A549 (cell line): ENCODE measurements at regions not wholly inside any gene's neighbourhood (a gene's known extent, or its start where the extent isn't known, plus 50 kb on each side); places are given as distances from the start of the nearest gene placed in this dataset.

Source experiments
- ATAC-seq, 2 experiments: fragments of 200-7000 bp in 1 of 2; fragments of >200 bp in 1 of 2; cut with Nextera tagmentation in 1 of 2; cut with Tn5 transposase in 1 of 2; 3 replicates each; pipeline versions ENCODE4 v1.8.0 to v1.9.1; 2018 to 2020; ENCODE audit warnings: mild to moderate bottlenecking in 1 of 2, moderate library complexity in 1 of 2
- CTCF ChIA-PET: fragments of 300-600 bp; sonication (Branson Sonifier 250); formaldehyde crosslinking; extraction: SDS; loops from one replicate; lab custom pipeline; 2021; ENCODE audit warnings: antibody characterized with exemption, inconsistent platforms; lab: Yijun Ruan, JAX
- POLR2A ChIA-PET: fragments of 350-600 bp; formaldehyde crosslinking; extraction: SDS; loops from one replicate; lab custom pipeline; 2021; ENCODE audit warnings: antibody characterized with exemption, inconsistent platforms; lab: Yijun Ruan, JAX
- DNase-seq, 2 experiments: peaks; one replicate each; pipeline versions ENCODE4 v3.0.0 to v3.0.0-alpha.2; 2011 to 2016; ENCODE audit warnings: low read depth in 1 of 2, low spot score in 1 of 2
- FAIRE-seq: peaks from 2 replicates; lab custom pipeline; 2011; peaks lifted over from hg19 to GRCh38; lab: Jason Lieb, UNC
- H3K27ac ChIP-seq, 2 experiments: fragments of >200 bp; sonication (Bioruptor Twin); formaldehyde crosslinking; 3 replicates each; pipeline ENCODE4 v1.5.1; 2016 to 2017
- H3K4me1 ChIP-seq: fragments of >200 bp; sonication (Bioruptor Twin); formaldehyde crosslinking; 3 replicates; pipeline ENCODE4 v1.6.1; 2016
- H3K4me2 ChIP-seq: fragments of >200 bp; sonication (Bioruptor Twin); formaldehyde crosslinking; 3 replicates; pipeline ENCODE4 v1.6.1; 2016
- H3K4me3 ChIP-seq: fragments of >200 bp; sonication (Bioruptor Twin); formaldehyde crosslinking; 3 replicates; pipeline ENCODE4 v1.5.1; 2016
- H3K9me3 ChIP-seq: fragments of >200 bp; sonication (Bioruptor Twin); formaldehyde crosslinking; 3 replicates; pipeline ENCODE4 v1.6.1; 2016
- ATOH8 ChIP-seq: fragments of 250-450 bp; sonication (Bioruptor Pico); IDR thresholded peaks from 2 replicates; pipeline ENCODE4 v1.5.0; 2020; ENCODE audit warnings: low read depth, mild to moderate bottlenecking, moderate library complexity
- BHLHE40 ChIP-seq: IDR thresholded peaks from 2 replicates; pipeline ENCODE4 v1.6.1; 2012; ENCODE audit warnings: low read depth, low read length, inconsistent platforms
- CBX2 ChIP-seq: fragments of 200-600 bp; sonication (generic); IDR thresholded peaks from 2 replicates; pipeline ENCODE4 v1.6.1; 2016; ENCODE audit warnings: low read depth, mild to moderate bottlenecking, borderline replicate concordance
- CEBPB ChIP-seq, 2 experiments: fragments of >200 bp in 1 of 2; sonication (Bioruptor Twin) in 1 of 2; formaldehyde crosslinking in 1 of 2; IDR thresholded peaks; 2 replicates each; pipeline ENCODE4 v1.6.1; 2012 to 2016
- CHD2 ChIP-seq: fragments of 150-350 bp; IDR thresholded peaks from 2 replicates; pipeline ENCODE4 v1.6.1; 2014; ENCODE audit warnings: low read length; ENCODE audit not compliant: partially characterized antibody
- CHD4 ChIP-seq: fragments of 200-600 bp; sonication (generic); IDR thresholded peaks from 2 replicates; pipeline ENCODE4 v1.6.1; 2016; ENCODE audit warnings: antibody characterized with exemption, mild to moderate bottlenecking, borderline replicate concordance
- CTCF ChIP-seq: fragments of >200 bp; sonication (Bioruptor Twin); formaldehyde crosslinking; IDR thresholded peaks from 3 replicates; pipeline ENCODE4 v1.5.1; 2016
- E2F6 ChIP-seq: IDR thresholded peaks from 2 replicates; pipeline ENCODE4 v1.6.1; 2012; ENCODE audit warnings: low read depth, borderline replicate concordance
- EP300 ChIP-seq, 2 experiments: fragments of >200 bp; sonication (Bioruptor Twin); formaldehyde crosslinking; IDR thresholded peaks; 2 replicates in 1 of 2; 3 replicates in 1 of 2; pipeline ENCODE4 v1.6.1; 2016 to 2017
- FOXS1 ChIP-seq: fragments of 250-450 bp; sonication (Bioruptor Pico); IDR thresholded peaks from 2 replicates; pipeline ENCODE4 v1.5.0; 2020; ENCODE audit warnings: mild to moderate bottlenecking, moderate library complexity
- GATA3 ChIP-seq: IDR thresholded peaks from 2 replicates; pipeline ENCODE4 v1.6.1; 2012; ENCODE audit warnings: borderline replicate concordance
- HES2 ChIP-seq: fragments of >200 bp; sonication (Bioruptor Twin); formaldehyde crosslinking; IDR thresholded peaks from 2 replicates; pipeline ENCODE4 v1.6.1; 2016
- HEYL ChIP-seq: fragments of 250-450 bp; sonication (Bioruptor Pico); IDR thresholded peaks from 2 replicates; pipeline ENCODE4 v1.8.0; 2021; ENCODE audit warnings: mild to moderate bottlenecking, moderate library complexity
- HOXA7 ChIP-seq: fragments of 250-450 bp; sonication (Bioruptor Pico); IDR thresholded peaks from 2 replicates; pipeline ENCODE4 v1.5.0; 2020; ENCODE audit warnings: mild to moderate bottlenecking, moderate library complexity
- JUN ChIP-seq, 2 experiments: fragments of >200 bp; sonication (Bioruptor Twin); formaldehyde crosslinking; IDR thresholded peaks; 2 replicates in 1 of 2; 3 replicates in 1 of 2; pipeline ENCODE4 v1.6.1; 2016 to 2017
- JUNB ChIP-seq: fragments of >200 bp; sonication (Bioruptor Twin); formaldehyde crosslinking; IDR thresholded peaks from 2 replicates; pipeline ENCODE4 v1.6.1; 2016
- KDM1A ChIP-seq: fragments of 200-600 bp; sonication (generic); IDR thresholded peaks from 2 replicates; pipeline ENCODE4 v1.6.1; 2016; ENCODE audit warnings: low read depth, mild to moderate bottlenecking
- KDM5A ChIP-seq: fragments of 200-600 bp; sonication (generic); IDR thresholded peaks from 2 replicates; pipeline ENCODE4 v1.6.1; 2016; ENCODE audit warnings: antibody characterized with exemption, mild to moderate bottlenecking
- MAX ChIP-seq: IDR thresholded peaks from 2 replicates; pipeline ENCODE4 v1.6.1; 2012
- MYC ChIP-seq: IDR thresholded peaks from 2 replicates; pipeline ENCODE4 v1.6.1; 2012; ENCODE audit warnings: mild to moderate bottlenecking, inconsistent platforms, low read length, improper control_type of control experiment, borderline replicate concordance
- NR3C1 ChIP-seq: fragments of >200 bp; sonication (Bioruptor Twin); formaldehyde crosslinking; IDR thresholded peaks from 3 replicates; pipeline ENCODE4 v1.6.1; 2017
- PBX3 ChIP-seq: IDR thresholded peaks from 2 replicates; pipeline ENCODE4 v1.6.1; 2012
- PHF8 ChIP-seq: fragments of 200-600 bp; sonication (generic); IDR thresholded peaks from 2 replicates; pipeline ENCODE4 v1.6.1; 2016; ENCODE audit warnings: low read depth, mild to moderate bottlenecking, antibody characterized with exemption, moderate library complexity, borderline replicate concordance
- RARB ChIP-seq: fragments of 250-450 bp; sonication (Bioruptor Pico); IDR thresholded peaks from 2 replicates; pipeline ENCODE4 v1.8.0; 2021; ENCODE audit warnings: mild to moderate bottlenecking, moderate library complexity
- RCOR1 ChIP-seq: fragments of 150-350 bp; IDR thresholded peaks from 2 replicates; pipeline ENCODE4 v1.6.1; 2014; ENCODE audit warnings: antibody characterized with exemption, low read length, low read depth
- TP53 ChIP-seq: fragments of 250-450 bp; sonication (Bioruptor Pico); IDR thresholded peaks from 2 replicates; pipeline ENCODE4 v1.5.0; 2021; ENCODE audit warnings: mild to moderate bottlenecking, moderate library complexity
- ZC3H11A ChIP-seq: fragments of 450-650 bp; IDR thresholded peaks from 2 replicates; pipeline ENCODE4 v1.6.1; 2014; ENCODE audit warnings: antibody characterized with exemption, mild to moderate bottlenecking
- ZFP36 ChIP-seq: fragments of 450-650 bp; IDR thresholded peaks from 2 replicates; pipeline ENCODE4 v1.6.1; 2014; ENCODE audit warnings: borderline replicate concordance; ENCODE audit not compliant: partially characterized antibody
- ZNF302 ChIP-seq: fragments of 250-450 bp; sonication (Bioruptor Pico); IDR thresholded peaks from 2 replicates; pipeline ENCODE4 v1.9.0; 2021; ENCODE audit warnings: inconsistent platforms, mild to moderate bottlenecking, moderate library complexity
- ZSCAN20 ChIP-seq: fragments of 250-450 bp; sonication (Bioruptor Pico); IDR thresholded peaks from 2 replicates; pipeline ENCODE4 v1.8.0; 2022; ENCODE audit warnings: mild to moderate bottlenecking, moderate library complexity
- WGBS: methylation state at CpG from one replicate; pipeline ENCODE4 v1.1.6; 2017; ENCODE audit errors: missing lambda C conversion rate; 5-methylcytosine and 5-hydroxymethylcytosine counted together

- POLR2A ChIA-PET: no interaction called here
- no peak overlapping the region for H3K4me3 ChIP-seq
- H3K4me2 ChIP-seq: no peak overlapping the region
- DNase-seq: no peak
- TF ChIP-seq JUN (IDR thresholded peaks at IDR 0.05) (no peak), HEYL (CRISPR knock-in tag) (no peak)
- TF ChIP-seq, all 56 proteins: peak for 0
- CTCF ChIA-PET: no interaction called here
- 90% methylated on average over 5 of the region's 5 CpGs for WGBS
- no peak for FAIRE-seq
- H3K27ac ChIP-seq: no peak overlapping the region
- H3K4me1 ChIP-seq: no peaks in the 10 kb centered on the region
- no peak for ATAC-seq
- H3K9me3 ChIP-seq: no peaks in the 10 kb centered on the region
These were observed 2075.3 kb downstream of the PCDH9 start for GRCh38 chr13:65154661-65155447.

GRCh38 chr13:65149687-65150086 is 2080.4 kb downstream of the PCDH9 start:
- CTCF ChIA-PET: no interaction called here
- Histone ChIP-seq H3K9me3 (no peaks in the 10 kb centered on the region), H3K27ac (no peak overlapping the region), H3K4me2 (no peak overlapping the region), H3K4me3 (no peak overlapping the region)
- POLR2A ChIA-PET: no interaction called here
- FAIRE-seq (no peak), ATAC-seq (no peak)
- TF ChIP-seq ZC3H11A (no peak), RARB (no peak), ZFP36 (no peak), ATOH8 (CRISPR knock-in tag) (no peak), ZSCAN20 (no peak), HES2 (no peak), ZNF302 (no peak), PHF8 (no peak), JUNB (no peak), MAX (no peak), CBX2 (no peak), HEYL (CRISPR knock-in tag) (no peak), CTCF (no peak), HOXA7 (CRISPR knock-in tag) (no peak), E2F6 (no peak), KDM5A (no peak), CHD4 (no peak), MYC (no peak), GATA3 (no peak)
- TF ChIP-seq, all 56 proteins: peak for 0
- no peaks in the 10 kb centered on the region for H3K4me1 ChIP-seq
- WGBS: 91% methylated on average over 7 of the region's 37 CpGs
- no peak for DNase-seq

GRCh38 chr13:65143920-65144319 is 2086.2 kb downstream of the PCDH9 start:
- ChIA-PET POLR2A (no interaction called here), CTCF (no interaction called here)
- H3K4me2 ChIP-seq: no peak overlapping the region
- H3K27ac ChIP-seq: no peak overlapping the region
- ATAC-seq (no peak), FAIRE-seq (no peak), DNase-seq (no peak)
- no peaks in the 10 kb centered on the region for H3K4me1 ChIP-seq
- no peak overlapping the region for H3K4me3 ChIP-seq
- 82% methylated on average over 3 of the region's 3 CpGs for WGBS
- H3K9me3 ChIP-seq: no peaks in the 10 kb centered on the region
- TF ChIP-seq CHD4 (no peak), MAX (no peak), MYC (no peak), TP53 (CRISPR knock-in tag) (no peak), BHLHE40 (no peak), EP300 (IDR thresholded peaks at IDR 0.05) (no peak), PBX3 (no peak), HES2 (no peak), KDM1A (no peak), FOXS1 (CRISPR knock-in tag) (no peak), NR3C1 (no peak), CHD2 (no peak), CEBPB (IDR thresholded peaks at IDR 0.05) (no peak), RCOR1 (no peak)
